ELR (cell line): ENCODE measurements at regions not wholly inside any gene's neighbourhood (a gene's known extent, or its start where the extent isn't known, plus 50 kb on each side); places are given as distances from the start of the nearest gene placed in this dataset.

Experiments used
- DNase-seq: peaks from one replicate; pipeline ENCODE4 v3.0.0-alpha.2; 2015; ENCODE audit warnings: low read depth

DNA sequence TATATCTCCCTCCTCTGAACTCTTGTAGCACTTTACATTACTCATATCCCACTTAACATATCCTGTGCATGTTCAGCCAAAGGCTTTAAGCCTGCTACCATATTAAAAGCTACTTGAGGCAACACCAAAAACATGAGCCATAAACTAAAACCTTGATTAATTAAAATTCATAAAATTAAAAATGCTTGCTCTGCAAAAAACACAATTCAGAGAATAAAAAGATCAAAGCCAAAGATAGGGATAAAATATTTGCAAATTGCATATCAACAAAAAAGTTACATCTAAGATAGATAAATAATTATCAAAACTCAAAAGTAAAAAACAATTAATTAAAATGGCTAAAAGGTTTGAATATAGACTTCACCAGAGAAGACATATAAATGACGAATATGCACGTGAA is 495.4 kb upstream of the PIK3C3 start:
- peak; percentile 26 for DNase-seq

- DNase-seq = no peak
Observed at GRCh38 chr18:41458376-41458775, 496.7 kb upstream of the PIK3C3 start.

GRCh38 chr18:41457765-41458326 is 497.2 kb upstream of the PIK3C3 start:
- no peak for DNase-seq

GRCh38 chr18:41456831-41457230 is 498.2 kb upstream of the PIK3C3 start:
- peak; percentile 51 for DNase-seq

- DNase-seq = peak; percentile 57
Observed at GRCh38 chr18:41449612-41450011, 505.4 kb upstream of the PIK3C3 start.

GRCh38 chr18:41444943-41445342 is 510.1 kb upstream of the PIK3C3 start:
- peak; percentile 62 for DNase-seq

GRCh38 chr18:41436772-41437171 is 518.3 kb upstream of the PIK3C3 start:
- peak; percentile 70 for DNase-seq

DNA sequence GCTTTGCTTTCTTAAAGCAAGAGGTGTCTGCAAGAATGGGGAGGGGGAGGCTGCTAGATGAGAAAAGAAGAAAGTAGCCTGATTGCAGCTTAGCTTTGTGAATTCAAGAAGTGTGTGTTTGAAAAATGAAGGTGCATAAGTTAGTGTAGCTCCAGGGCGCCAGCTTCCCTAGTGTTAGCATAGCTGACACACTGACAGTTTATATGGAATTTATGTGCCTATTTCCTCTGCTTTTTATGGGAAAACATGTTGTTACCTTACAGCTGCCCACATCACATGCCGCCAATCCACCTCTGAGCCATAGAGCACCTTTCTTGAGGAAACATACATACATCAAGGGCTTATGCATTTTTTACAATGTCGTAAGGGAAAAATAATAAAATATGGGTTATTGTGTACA is 536.4 kb upstream of the PIK3C3 start:
- no peak for DNase-seq

DNA sequence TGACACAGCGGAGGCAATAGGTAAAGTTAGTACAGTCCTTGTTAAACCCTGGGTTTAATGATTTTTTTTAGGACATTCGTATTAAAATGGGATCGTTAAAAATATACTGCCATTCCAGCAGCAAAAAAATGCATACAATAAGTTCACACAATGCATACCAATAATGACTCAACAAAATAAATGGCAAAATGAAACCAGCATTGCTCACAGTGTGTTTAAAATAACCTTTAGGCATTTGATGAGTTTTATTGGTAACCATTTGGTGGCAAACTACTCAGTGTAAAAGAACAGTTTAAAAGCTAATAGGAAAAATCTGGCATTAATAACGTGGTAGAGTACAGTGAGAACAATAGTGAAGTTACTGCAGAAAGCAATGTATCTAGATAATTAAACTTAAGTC is 539.0 kb upstream of the PIK3C3 start:
- DNase-seq = peak; percentile 34

DNA sequence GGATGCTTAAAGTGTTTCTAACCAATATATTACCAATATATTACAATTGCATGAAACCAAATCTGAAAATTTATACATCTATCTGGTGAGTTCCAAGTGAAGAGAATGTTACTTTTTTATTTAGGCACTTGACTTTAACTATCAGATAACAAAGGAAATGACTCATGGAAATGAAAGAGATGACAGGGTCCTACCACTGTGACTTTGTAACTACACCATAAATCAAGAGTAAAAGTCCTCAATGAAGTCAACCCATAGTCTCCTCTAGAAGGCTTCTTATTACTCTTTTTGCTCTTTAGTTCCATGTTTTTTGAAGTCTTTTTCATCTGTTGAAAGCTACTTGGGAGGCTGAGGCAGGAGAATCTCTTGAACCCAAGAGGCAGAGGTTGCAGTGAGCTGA is 545.0 kb upstream of the PIK3C3 start:
- peak; percentile 34 for DNase-seq

DNA sequence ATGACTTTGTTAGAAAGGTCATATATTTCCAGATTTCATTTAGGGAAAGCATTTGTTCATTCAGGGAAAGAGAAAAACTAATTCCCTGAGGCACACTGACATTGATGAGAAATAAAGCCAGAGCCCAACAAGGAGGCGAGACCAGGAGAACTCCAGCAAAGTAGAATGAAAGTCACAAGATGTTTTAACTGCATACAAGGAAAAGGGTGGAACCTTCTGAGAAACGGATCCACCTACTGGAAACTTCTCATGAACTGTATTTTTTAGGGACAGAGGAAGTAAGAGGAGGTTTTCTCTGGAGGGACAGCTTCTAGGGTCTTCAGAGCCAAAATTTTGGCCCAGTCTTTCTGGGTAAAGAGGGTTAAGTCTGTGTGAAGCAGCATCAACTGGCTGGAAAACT is 548.2 kb upstream of the PIK3C3 start:
- DNase-seq = no peak

GRCh38 chr18:41396861-41397260 is 558.2 kb upstream of the PIK3C3 start:
- DNase-seq = peak; percentile 61

DNA sequence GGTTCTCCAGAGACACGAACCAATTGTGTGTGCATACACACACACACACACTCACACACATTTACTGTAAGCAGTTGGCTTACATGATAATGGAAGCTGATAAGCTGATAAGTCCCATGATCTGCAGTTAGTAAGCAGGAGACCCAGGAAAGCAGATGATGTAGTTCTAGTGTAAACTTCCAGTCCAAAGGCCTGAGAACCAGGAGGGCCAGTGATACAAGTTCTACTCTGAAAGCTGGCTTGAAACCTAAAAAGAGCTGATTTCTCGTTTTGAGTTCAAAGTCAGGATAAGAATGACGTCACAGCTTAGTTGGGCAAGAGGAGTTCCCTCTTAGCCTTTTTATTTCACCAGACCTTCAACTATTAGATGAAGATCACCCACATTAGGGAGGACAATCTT is 558.8 kb upstream of the PIK3C3 start:
- DNase-seq = no peak

DNA sequence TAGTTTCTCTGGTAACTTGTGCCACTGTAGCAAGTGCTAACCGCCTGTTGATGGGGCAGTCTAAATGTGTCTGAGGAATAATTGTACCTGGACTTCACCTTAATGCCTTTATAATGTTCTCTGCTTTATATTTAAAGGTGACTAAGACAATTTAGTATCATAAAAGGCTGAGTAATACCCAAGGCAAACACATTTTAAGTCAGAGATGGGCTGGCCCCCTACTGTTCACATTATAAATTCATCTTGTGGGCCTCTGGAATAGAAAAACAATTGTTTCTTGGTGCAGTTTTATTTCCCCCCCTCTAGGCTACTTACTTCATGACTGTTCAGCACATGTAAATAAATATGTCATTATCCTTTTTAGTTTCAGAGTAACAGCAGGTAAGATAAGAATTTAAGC is 559.3 kb upstream of the PIK3C3 start:
- peak; percentile 61 for DNase-seq

DNA sequence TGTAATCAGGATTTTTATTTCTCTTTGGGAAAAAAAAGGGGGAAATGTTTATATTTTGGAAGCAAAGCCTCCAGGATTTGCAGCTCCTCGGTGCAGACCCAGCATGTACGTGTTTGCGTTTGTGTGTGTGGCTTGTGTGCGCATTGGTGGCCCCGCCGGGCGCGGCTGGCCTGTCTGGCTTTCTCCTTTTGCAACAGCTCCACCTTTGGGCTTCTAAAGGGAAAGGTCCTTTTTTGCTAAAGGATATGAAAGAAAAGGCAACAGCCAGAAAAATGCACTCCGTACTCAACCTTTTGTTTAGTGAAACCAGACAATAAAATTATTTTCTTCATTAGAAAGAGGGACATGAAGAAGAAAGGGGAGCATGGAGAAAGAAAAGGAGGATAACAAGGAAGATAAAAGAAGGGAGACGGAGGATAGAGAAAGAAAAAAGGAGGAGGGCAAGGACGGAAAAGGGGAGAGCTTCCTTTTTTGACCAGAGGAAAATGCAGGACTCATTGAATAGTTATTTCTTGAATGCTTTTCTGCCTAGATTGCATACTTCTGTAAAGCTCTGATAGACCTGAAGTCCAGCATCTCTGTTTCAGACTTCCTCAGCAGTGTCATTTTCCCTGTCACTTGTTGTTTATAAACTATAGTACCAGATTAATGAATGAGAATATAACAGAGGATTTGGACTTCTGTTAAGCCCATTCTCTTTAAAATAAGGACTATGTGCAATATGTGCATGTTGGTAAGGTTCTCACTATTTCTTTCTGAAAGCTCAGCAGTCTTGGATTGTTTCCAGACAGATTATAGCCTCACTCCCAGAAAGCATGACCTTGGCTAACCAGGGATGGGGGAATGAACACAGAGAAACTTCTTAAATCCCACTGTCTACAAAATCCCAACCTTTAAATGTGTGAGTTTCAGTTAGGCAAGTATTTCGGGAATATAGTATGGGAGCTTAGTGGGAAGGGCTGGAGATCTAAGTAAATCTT is 563.1 kb upstream of the PIK3C3 start:
- DNase-seq = peak; percentile 83

GRCh38 chr18:41390309-41390708 is 564.7 kb upstream of the PIK3C3 start:
- no peak for DNase-seq

DNA sequence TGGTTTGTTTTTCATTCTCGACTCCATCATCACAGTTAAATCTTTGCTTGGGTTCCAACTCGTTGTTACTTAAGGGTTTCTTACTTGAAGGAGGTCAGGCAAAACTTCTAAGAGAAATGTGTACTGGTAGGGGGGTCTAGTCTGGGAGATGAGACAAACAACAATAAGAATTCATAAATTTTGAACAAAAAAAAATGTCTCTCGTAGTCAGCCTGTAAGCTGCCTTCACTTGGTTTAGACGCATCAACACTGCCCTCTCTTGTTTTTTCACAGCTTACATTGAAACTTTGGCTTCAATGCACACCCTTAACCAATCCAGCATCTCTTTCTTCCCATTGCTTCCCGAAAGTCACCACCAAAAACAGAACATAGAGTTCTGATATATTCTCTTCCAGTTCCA is 576.4 kb upstream of the PIK3C3 start:
- peak; percentile 67 for DNase-seq

DNA sequence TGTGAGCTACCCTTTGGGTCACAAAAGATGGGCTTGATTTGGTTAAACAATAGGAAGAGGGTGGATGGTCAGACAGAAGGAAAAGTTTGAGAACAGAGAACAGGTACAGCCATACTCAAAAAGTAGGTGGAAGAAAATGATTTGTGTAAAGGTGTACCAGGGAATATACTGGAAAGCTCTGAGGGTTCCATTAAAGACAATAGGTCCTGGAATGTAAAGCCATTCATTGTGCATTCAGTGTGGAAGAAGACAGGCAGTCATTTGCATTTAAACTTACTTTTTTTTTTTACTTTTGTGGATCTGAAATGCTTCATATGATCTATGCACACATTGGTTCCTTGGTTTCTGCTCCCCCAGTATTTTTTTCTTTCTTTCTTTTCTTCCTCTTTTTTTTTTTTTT is 581.4 kb upstream of the PIK3C3 start:
- no peak for DNase-seq

- DNase-seq = peak; percentile 22
Observed at GRCh38 chr18:41372046-41372665, 582.9 kb upstream of the PIK3C3 start.

DNA sequence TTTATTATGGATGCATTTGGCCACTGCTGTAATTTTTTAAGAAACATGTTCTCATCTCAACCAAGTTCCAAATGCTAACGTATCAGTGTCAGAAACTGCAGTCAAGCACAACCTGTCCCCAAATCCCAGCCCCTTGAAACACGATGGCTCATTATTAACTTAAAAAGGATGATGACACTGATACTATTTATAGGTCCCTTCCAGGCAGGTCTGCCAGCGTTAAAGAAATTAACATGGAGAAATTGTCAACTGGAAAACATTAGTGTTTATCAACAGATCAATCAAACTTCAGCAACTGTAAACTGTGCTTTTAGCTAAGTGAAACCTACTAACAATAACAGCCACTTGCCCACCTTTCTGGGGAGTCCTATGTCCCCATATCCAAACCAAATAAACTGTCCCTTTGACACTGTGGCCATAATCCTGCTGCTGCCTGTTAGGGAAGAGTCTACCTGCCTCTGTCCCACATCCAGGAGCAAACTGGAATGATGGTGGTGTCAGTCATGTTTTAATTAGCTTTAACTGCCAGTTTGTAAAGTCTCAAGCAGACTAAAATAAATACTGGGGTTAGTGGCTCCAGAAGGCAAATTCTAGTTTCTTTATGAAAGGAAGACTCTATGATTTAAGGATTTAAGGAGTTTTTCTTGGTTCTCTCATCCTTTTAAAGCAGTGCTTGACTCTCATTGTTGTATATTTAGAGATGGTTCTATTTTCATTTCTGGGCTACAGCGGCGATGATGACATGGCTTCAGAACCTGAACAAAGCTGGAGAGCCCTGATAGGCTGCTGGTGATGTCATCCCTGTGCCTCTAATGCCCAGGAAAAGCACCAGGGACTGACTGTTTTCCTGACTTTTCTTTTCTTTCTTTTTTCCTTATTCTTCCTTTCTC is 583.6 kb upstream of the PIK3C3 start:
- DNase-seq = peak; percentile 28

- no peak for DNase-seq
Observed at GRCh38 chr18:41370740-41371139, 584.3 kb upstream of the PIK3C3 start.

GRCh38 chr18:41357708-41358107 is 597.3 kb upstream of the PIK3C3 start:
- no peak for DNase-seq
